HCT116 (cell line): ENCODE measurements at regions not wholly inside any gene's neighbourhood (a gene's known extent, or its start where the extent isn't known, plus 50 kb on each side); places are given as distances from the start of the nearest gene placed in this dataset.

Experiments
- ATAC-seq: fragments of 200-7000 bp; cut with Tn5 transposase; 2 replicates; pipeline ENCODE4 v1.9.1; 2020; ENCODE audit warnings: mild to moderate bottlenecking, moderate library complexity
- BruUV-seq: library from RNA; stranded (reverse); fragments of 400-500 nt; replicated peaks from 2 replicates; lab custom pipeline; 2021; lab: Mats Ljungman, UMichigan
- CTCF ChIA-PET: fragments of 300-600 bp; sonication (Branson Sonifier 250); formaldehyde crosslinking; loops from one replicate; lab custom pipeline; 2021; ENCODE audit warnings: antibody characterized with exemption; lab: Charles Lee
- POLR2A ChIA-PET: fragments of 300-600, 350-600 bp; sonication (Branson Sonifier 250); formaldehyde crosslinking; loops from one replicate; lab custom pipeline; 2021; ENCODE audit warnings: antibody characterized with exemption; lab: Charles Lee
- RAD21 ChIA-PET, 2 experiments: fragments of 300-600 bp; sonication (Branson Sonifier 250); formaldehyde crosslinking; loops; one replicate each; lab custom pipeline; 2023; ENCODE audit warnings: low total read pairs in 2 of 2; ENCODE audit not compliant: uncharacterized antibody in 2 of 2, unreplicated experiment in 2 of 2, low non-redundant PET in 1 of 2; lab: Charles Lee
- DNase-seq: peaks from one replicate; pipeline ENCODE4 v3.0.0-alpha.2; 2010; ENCODE audit warnings: low read depth, low spot score
- H2AFZ ChIP-seq: fragments of 200-600 bp; shearing (Covaris generic), sonication (generic); 2 replicates; pipeline ENCODE4 v1.6.1; 2017; ENCODE audit warnings: low read depth, mixed run types, mixed read lengths, antibody characterized with exemption, low read length; ENCODE audit not compliant: poor library complexity, severe bottlenecking
- H3K27ac ChIP-seq: 2 replicates; pipeline ENCODE4 v1.5.1; 2012; ENCODE audit warnings: low read depth, low read length
- H3K27me3 ChIP-seq: fragments of 200-600 bp; sonication (generic); 2 replicates; pipeline ENCODE4 v1.6.1; 2016; ENCODE audit warnings: mixed run types, low read length, mixed read lengths; ENCODE audit not compliant: insufficient read depth
- H3K36me3 ChIP-seq, 2 experiments: fragments of 200-500 bp in 1 of 2; fragments of 200-600 bp in 1 of 2; sonication (Bioruptor generic) in 1 of 2; sonication (generic) in 1 of 2; 2 replicates each; pipeline versions ENCODE4 v1.5.1 to v1.6.1; 2014 to 2016; ENCODE audit warnings: low read length in 2 of 2, inconsistent platforms in 1 of 2, mixed read lengths in 1 of 2, mixed run types in 1 of 2; ENCODE audit not compliant: insufficient read depth in 2 of 2, control insufficient read depth in 1 of 2
- H3K4me1 ChIP-seq, 2 experiments: fragments of 200-600 bp in 1 of 2; sonication (generic) in 1 of 2; 2 replicates each; pipeline versions ENCODE4 v1.5.1 to v1.6.1; 2012 to 2017; ENCODE audit warnings: low read length in 2 of 2, inconsistent platforms in 1 of 2, mild to moderate bottlenecking in 1 of 2, mixed read lengths in 1 of 2, mixed run types in 1 of 2, moderate library complexity in 1 of 2; ENCODE audit not compliant: insufficient read depth in 2 of 2, control insufficient read depth in 1 of 2
- H3K4me2 ChIP-seq: fragments of 200-600 bp; sonication (generic); 2 replicates; pipeline ENCODE4 v1.6.1; 2017; ENCODE audit warnings: mixed run types, low read length, mixed read lengths
- H3K4me3 ChIP-seq, 2 experiments: fragments of 200-600 bp in 1 of 2; sonication (generic) in 1 of 2; replicated peaks in 1 of 2; 2 replicates each; pipeline ENCODE4 v1.5.1; 2011 to 2016; ENCODE audit warnings: low read length in 2 of 2, control low read depth in 1 of 2, low read depth in 1 of 2, mild to moderate bottlenecking in 1 of 2, mixed read lengths in 1 of 2, mixed run types in 1 of 2
- H3K79me2 ChIP-seq: fragments of 200-600 bp; sonication (generic); 2 replicates; pipeline ENCODE4 v1.6.1; 2017; ENCODE audit warnings: mild to moderate bottlenecking, mixed run types, low read length, moderate library complexity, mixed read lengths; ENCODE audit not compliant: insufficient read depth
- H3K9ac ChIP-seq: fragments of 200-600 bp; sonication (generic); 2 replicates; pipeline ENCODE4 v1.6.1; 2016; ENCODE audit warnings: low read length, mixed read lengths
- H3K9me2 ChIP-seq: fragments of 200-600 bp; sonication (generic), shearing (Covaris generic); 2 replicates; pipeline ENCODE4 v1.6.1; 2017; ENCODE audit warnings: mixed run types, mild to moderate bottlenecking, moderate library complexity; ENCODE audit not compliant: insufficient read depth
- H3K9me3 ChIP-seq, 2 experiments: fragments of 200-500 bp in 1 of 2; fragments of 200-600 bp in 1 of 2; sonication (Bioruptor generic) in 1 of 2; sonication (generic) in 1 of 2; 2 replicates each; pipeline ENCODE4 v1.6.1; 2014 to 2017; ENCODE audit warnings: low read length in 2 of 2, mixed read lengths in 2 of 2, inconsistent platforms in 1 of 2, low read depth in 1 of 2, mild to moderate bottlenecking in 1 of 2, mixed run types in 1 of 2, moderate library complexity in 1 of 2; ENCODE audit not compliant: control insufficient read depth in 1 of 2, insufficient read depth in 1 of 2
- H4K20me1 ChIP-seq: fragments of 200-600 bp; sonication (generic), shearing (Covaris generic); 2 replicates; pipeline ENCODE4 v1.6.1; 2017; ENCODE audit warnings: mixed run types, mild to moderate bottlenecking, moderate library complexity; ENCODE audit not compliant: insufficient read depth
- CBX3 ChIP-seq: IDR thresholded peaks from 2 replicates; pipeline ENCODE4 v1.6.1; 2012; ENCODE audit warnings: low read depth
- CEBPB ChIP-seq: IDR thresholded peaks from 2 replicates; pipeline ENCODE4 v1.6.1; 2012; ENCODE audit warnings: low read depth
- EGR1 ChIP-seq: IDR thresholded peaks from 2 replicates; pipeline ENCODE4 v1.6.1; 2012; ENCODE audit warnings: low read depth
- ELF1 ChIP-seq: IDR thresholded peaks from 2 replicates; pipeline ENCODE4 v1.6.1; 2012; ENCODE audit warnings: low read depth, borderline replicate concordance
- EZH2 ChIP-seq: fragments of 200-600 bp; sonication (generic); IDR thresholded peaks from 2 replicates; pipeline ENCODE4 v1.6.1; 2017; ENCODE audit warnings: antibody characterized with exemption, mixed run types
- EZH2phosphoT487 ChIP-seq: fragments of 200-600 bp; IDR thresholded peaks from 2 replicates; pipeline ENCODE4 v1.6.1; 2018; ENCODE audit warnings: antibody characterized with exemption, borderline replicate concordance
- JUND ChIP-seq: IDR thresholded peaks from 2 replicates; pipeline ENCODE4 v1.6.1; 2012
- POLR2A ChIP-seq: IDR thresholded peaks from 2 replicates; pipeline ENCODE4 v1.7.0; 2011; ENCODE audit warnings: borderline replicate concordance; ENCODE audit not compliant: insufficient read depth, insufficient read length; ENCODE audit errors: extremely low read depth
- POLR2AphosphoS5 ChIP-seq: IDR thresholded peaks from 2 replicates; pipeline ENCODE4 v1.6.1; 2011; ENCODE audit warnings: mild to moderate bottlenecking, low read depth, low read length, moderate library complexity
- SP1 ChIP-seq: IDR thresholded peaks from 2 replicates; pipeline ENCODE4 v1.6.1; 2012; ENCODE audit warnings: low read depth
- SRF ChIP-seq: IDR thresholded peaks from 2 replicates; pipeline ENCODE4 v1.6.1; 2012; ENCODE audit warnings: low read depth
- YY1 ChIP-seq: IDR thresholded peaks from 2 replicates; pipeline ENCODE4 v1.6.1; 2011; ENCODE audit warnings: low read length, low read depth, moderate library complexity, mild to moderate bottlenecking; ENCODE audit not compliant: insufficient replicate concordance; ENCODE audit errors: extremely low read depth
- ZFX ChIP-seq: fragments of 450-650 bp; IDR thresholded peaks from 2 replicates; pipeline ENCODE4 v1.6.1; 2017
- ZNF274 ChIP-seq: fragments of 200-500 bp; sonication (Bioruptor generic); IDR thresholded peaks from 2 replicates; pipeline ENCODE4 v1.6.1; 2014; ENCODE audit warnings: mild to moderate bottlenecking, low read depth, low read length, inconsistent platforms
- intact Hi-C: fragments of 100-400 bp; cut with micrococcal nuclease; formaldehyde crosslinking; loops from 2 replicates; pipeline ENCODE4 v1.10.0; 2022
- TF ChIP-seq, protein P1 (sequence below): IDR thresholded peaks from 2 replicates; pipeline ENCODE4 v1.6.1; 2011; ENCODE audit warnings: mild to moderate bottlenecking, low read length, moderate library complexity; ENCODE audit not compliant: insufficient replicate concordance; ENCODE audit errors: extremely low read depth
- TF ChIP-seq, protein P2 (sequence below): IDR thresholded peaks from 2 replicates; pipeline ENCODE4 v1.6.1; 2012
- TF ChIP-seq, protein P3 (sequence below): IDR thresholded peaks from 2 replicates; pipeline ENCODE4 v1.6.1; 2012; ENCODE audit warnings: low read depth
- TF ChIP-seq, protein P4 (sequence below): IDR thresholded peaks from 2 replicates; pipeline ENCODE4 v1.6.1; 2012

DNA sequence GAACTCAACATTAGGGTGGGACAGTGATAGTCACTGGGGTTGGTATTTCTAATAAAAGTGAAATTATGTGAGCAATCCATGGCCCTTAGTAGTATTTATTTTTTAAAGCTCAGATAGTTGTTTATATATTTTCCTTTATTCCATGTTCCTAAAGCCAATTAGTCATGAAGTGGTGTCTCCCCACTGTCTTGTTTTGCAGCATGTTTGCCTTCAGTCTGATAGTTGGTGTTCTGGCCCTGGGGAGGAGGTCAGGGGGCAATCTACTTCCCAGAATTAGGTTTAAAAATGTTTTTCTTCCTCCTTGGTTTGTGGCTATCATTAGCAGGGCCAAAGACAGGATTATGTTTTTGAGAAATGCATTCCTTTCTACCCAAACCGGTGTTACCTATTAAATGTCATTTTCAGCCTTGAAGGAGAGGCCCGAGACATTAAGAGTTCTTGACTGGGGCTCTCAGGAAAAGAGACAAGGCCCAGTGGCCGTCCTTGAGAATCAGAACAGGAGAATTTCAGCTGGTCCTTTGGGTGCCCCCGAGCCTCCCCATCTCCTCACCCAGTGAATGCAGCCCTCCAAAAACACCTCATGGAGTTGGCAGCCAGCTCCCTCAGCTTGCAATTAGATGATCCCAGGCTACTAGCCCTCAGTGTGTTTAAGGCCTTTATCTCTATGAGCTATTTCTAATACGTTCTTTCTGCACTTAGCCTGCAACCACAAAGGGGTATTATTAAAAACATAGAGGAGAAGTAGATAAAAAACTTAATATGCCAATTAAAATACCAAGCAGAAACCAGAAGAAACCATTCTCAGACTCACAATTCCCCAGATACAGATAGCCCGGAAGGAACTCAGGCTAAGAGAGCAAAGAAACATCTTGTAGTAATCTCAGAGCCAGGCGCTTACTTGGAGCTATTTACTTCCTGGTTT is 71.3 kb upstream of the NGF start:
- H3K4me3 ChIP-seq, result no peak overlapping the region
- no peaks in the 10 kb centered on the region for H4K20me1 ChIP-seq
- ATAC-seq (no peak), DNase-seq (no peak)
- no peak overlapping the region for H3K27ac ChIP-seq
- no peak overlapping the region for H3K4me2 ChIP-seq
- intact Hi-C loops, result no loop called here
- no peak overlapping the region for H3K9ac ChIP-seq
- no peak for TF ChIP-seq SP1
- TF ChIP-seq, protein P1, sequence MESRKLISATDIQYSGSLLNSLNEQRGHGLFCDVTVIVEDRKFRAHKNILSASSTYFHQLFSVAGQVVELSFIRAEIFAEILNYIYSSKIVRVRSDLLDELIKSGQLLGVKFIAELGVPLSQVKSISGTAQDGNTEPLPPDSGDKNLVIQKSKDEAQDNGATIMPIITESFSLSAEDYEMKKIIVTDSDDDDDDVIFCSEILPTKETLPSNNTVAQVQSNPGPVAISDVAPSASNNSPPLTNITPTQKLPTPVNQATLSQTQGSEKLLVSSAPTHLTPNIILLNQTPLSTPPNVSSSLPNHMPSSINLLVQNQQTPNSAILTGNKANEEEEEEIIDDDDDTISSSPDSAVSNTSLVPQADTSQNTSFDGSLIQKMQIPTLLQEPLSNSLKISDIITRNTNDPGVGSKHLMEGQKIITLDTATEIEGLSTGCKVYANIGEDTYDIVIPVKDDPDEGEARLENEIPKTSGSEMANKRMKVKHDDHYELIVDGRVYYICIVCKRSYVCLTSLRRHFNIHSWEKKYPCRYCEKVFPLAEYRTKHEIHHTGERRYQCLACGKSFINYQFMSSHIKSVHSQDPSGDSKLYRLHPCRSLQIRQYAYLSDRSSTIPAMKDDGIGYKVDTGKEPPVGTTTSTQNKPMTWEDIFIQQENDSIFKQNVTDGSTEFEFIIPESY, result no peak
- no peak for TF ChIP-seq JUND
- TF ChIP-seq ELF1, result no peak
- no peak for TF ChIP-seq CEBPB
- no peak for TF ChIP-seq POLR2AphosphoS5
- TF ChIP-seq ZNF274, result no peak
- no peak for TF ChIP-seq EGR1
- no peak for TF ChIP-seq SRF
- TF ChIP-seq, protein P2, sequence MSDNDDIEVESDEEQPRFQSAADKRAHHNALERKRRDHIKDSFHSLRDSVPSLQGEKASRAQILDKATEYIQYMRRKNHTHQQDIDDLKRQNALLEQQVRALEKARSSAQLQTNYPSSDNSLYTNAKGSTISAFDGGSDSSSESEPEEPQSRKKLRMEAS, result no peak
- TF ChIP-seq, protein P3, sequence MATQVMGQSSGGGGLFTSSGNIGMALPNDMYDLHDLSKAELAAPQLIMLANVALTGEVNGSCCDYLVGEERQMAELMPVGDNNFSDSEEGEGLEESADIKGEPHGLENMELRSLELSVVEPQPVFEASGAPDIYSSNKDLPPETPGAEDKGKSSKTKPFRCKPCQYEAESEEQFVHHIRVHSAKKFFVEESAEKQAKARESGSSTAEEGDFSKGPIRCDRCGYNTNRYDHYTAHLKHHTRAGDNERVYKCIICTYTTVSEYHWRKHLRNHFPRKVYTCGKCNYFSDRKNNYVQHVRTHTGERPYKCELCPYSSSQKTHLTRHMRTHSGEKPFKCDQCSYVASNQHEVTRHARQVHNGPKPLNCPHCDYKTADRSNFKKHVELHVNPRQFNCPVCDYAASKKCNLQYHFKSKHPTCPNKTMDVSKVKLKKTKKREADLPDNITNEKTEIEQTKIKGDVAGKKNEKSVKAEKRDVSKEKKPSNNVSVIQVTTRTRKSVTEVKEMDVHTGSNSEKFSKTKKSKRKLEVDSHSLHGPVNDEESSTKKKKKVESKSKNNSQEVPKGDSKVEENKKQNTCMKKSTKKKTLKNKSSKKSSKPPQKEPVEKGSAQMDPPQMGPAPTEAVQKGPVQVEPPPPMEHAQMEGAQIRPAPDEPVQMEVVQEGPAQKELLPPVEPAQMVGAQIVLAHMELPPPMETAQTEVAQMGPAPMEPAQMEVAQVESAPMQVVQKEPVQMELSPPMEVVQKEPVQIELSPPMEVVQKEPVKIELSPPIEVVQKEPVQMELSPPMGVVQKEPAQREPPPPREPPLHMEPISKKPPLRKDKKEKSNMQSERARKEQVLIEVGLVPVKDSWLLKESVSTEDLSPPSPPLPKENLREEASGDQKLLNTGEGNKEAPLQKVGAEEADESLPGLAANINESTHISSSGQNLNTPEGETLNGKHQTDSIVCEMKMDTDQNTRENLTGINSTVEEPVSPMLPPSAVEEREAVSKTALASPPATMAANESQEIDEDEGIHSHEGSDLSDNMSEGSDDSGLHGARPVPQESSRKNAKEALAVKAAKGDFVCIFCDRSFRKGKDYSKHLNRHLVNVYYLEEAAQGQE, result no peak
- TF ChIP-seq, protein P4, sequence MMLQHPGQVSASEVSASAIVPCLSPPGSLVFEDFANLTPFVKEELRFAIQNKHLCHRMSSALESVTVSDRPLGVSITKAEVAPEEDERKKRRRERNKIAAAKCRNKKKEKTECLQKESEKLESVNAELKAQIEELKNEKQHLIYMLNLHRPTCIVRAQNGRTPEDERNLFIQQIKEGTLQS, result no peak
- no peak for TF ChIP-seq YY1
- no peak for TF ChIP-seq ZFX
- no peak for TF ChIP-seq EZH2
- TF ChIP-seq CBX3, result no peak
- no peak for TF ChIP-seq EZH2phosphoT487
- no peak for TF ChIP-seq POLR2A
- TF ChIP-seq, all 23 proteins: peak for 0
- ChIA-PET POLR2A (no interaction called here), RAD21 (no interaction called here), CTCF (no interaction called here)
- no TSS peak for BruUV-seq
- H3K9me3 ChIP-seq, result no peaks in the 10 kb centered on the region
- no peaks in the 10 kb centered on the region for H3K9me2 ChIP-seq
- H2AFZ ChIP-seq, result no peak overlapping the region
- peaks cover 0 to 9% of the 10 kb centered on the region in 2 experiments; a peak in 2 of 4 replicates for H3K4me1 ChIP-seq
- H3K79me2 ChIP-seq, result no peaks in the 10 kb centered on the region
- H3K27me3 ChIP-seq, result no peaks in the 10 kb centered on the region
- no peaks in the 10 kb centered on the region for H3K36me3 ChIP-seq
